ENCODE measurements at regions not wholly inside any gene's neighbourhood (a gene's known extent, or its start where the extent isn't known, plus 50 kb on each side); places are given as distances from the start of the nearest gene placed in this dataset.

DNA sequence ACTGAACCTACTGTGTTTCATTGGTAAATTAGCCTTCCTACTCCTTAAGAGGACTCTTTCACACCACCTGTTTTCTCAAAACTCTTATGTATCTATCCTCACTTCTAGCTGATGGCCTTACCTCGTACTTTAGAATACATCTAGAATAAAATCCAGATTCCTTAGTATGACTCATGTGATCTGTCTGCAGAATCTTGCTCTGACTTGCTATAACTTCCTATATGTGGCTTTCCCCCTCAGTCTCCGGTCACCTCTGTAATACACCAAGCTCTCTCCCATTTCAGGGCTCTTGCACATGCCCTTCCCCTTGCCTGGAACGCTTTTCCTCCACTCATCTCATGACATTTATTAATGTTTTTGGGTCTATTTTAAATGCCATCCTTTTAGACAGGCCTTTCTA lies 95.6 kb upstream of the LHCGR start:
- no TSS peak for BruUV-seq (replicated peaks)
- H3K27ac Mint-ChIP-seq (ENCODE audit: unreplicated experiment), result no peak overlapping the region
- H3K4me3 Mint-ChIP-seq (ENCODE audit: low read depth, unreplicated experiment), result no peak overlapping the region
- intact Hi-C loops (cut with micrococcal nuclease; ENCODE audit: unreplicated experiment), result no loop called here
- no peaks in the 10 kb centered on the region for H3K36me3 Mint-ChIP-seq (ENCODE audit: insufficient read depth, unreplicated experiment)
- no peaks in the 10 kb centered on the region for H3K4me1 Mint-ChIP-seq (ENCODE audit: low read depth, unreplicated experiment)
- TF ChIP-seq, protein P1, sequence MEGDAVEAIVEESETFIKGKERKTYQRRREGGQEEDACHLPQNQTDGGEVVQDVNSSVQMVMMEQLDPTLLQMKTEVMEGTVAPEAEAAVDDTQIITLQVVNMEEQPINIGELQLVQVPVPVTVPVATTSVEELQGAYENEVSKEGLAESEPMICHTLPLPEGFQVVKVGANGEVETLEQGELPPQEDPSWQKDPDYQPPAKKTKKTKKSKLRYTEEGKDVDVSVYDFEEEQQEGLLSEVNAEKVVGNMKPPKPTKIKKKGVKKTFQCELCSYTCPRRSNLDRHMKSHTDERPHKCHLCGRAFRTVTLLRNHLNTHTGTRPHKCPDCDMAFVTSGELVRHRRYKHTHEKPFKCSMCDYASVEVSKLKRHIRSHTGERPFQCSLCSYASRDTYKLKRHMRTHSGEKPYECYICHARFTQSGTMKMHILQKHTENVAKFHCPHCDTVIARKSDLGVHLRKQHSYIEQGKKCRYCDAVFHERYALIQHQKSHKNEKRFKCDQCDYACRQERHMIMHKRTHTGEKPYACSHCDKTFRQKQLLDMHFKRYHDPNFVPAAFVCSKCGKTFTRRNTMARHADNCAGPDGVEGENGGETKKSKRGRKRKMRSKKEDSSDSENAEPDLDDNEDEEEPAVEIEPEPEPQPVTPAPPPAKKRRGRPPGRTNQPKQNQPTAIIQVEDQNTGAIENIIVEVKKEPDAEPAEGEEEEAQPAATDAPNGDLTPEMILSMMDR (IDR thresholded peaks at IDR 0.05; ENCODE audit: unreplicated experiment), result no peak
- no peak for DNase-seq
- H3K27me3 Mint-ChIP-seq (ENCODE audit: unreplicated experiment), result peaks cover 12% of the 10 kb centered on the region
- no peaks in the 10 kb centered on the region for H3K9me3 Mint-ChIP-seq (ENCODE audit: low read depth, unreplicated experiment)
- CTCF ChIA-PET, result no interaction called here

- TF ChIP-seq, protein P1 (IDR thresholded peaks at IDR 0.05; ENCODE audit: unreplicated experiment), result no peak
- no peaks in the 10 kb centered on the region for H3K36me3 Mint-ChIP-seq (ENCODE audit: insufficient read depth, unreplicated experiment)
- H3K4me1 Mint-ChIP-seq (ENCODE audit: low read depth, unreplicated experiment), result no peaks in the 10 kb centered on the region
- H3K9me3 Mint-ChIP-seq (ENCODE audit: low read depth, unreplicated experiment), result peaks cover 2% of the 10 kb centered on the region
- no TSS peak for BruUV-seq (replicated peaks)
- no peak overlapping the region for H3K27ac Mint-ChIP-seq (ENCODE audit: unreplicated experiment)
- peaks cover under 1% of the 10 kb centered on the region for H3K27me3 Mint-ChIP-seq (ENCODE audit: unreplicated experiment)
- no peak for DNase-seq
- CTCF ChIA-PET, result interaction anchor here (0.6 kb wide), 1 partner anchor 55 kb away, joined by 4 read pairs; no protein-coding TSS in a partner anchor
- no peak overlapping the region for H3K4me3 Mint-ChIP-seq (ENCODE audit: low read depth, unreplicated experiment)
- intact Hi-C loops (cut with micrococcal nuclease; ENCODE audit: unreplicated experiment), result no loop called here
Measured at GRCh38 chr2:48849770-48850169, 94.2 kb upstream of the LHCGR start.

DNA sequence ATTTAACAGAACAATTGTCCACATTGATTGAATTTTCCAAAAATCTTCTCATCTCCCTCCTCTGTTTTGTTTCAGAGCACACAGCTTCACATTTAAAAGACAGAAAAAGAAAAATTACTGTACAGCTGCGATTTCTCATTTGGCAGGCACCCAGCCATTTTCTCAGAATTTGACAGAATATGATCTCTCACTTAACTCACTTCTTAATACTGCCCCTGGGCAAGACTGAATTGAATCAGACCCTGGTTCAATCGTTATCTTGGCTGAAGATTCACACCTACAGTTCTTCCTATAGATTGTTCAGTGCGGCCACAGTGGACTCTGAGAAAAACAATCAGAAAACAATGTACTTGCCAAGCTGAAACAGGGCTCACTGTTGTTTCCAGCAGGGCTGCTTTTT lies 90.2 kb upstream of the LHCGR start:
- DNase-seq, result no peak
- CTCF ChIA-PET, result no interaction called here
- intact Hi-C loops (cut with micrococcal nuclease; ENCODE audit: unreplicated experiment), result no loop called here
- no peaks in the 10 kb centered on the region for H3K36me3 Mint-ChIP-seq (ENCODE audit: insufficient read depth, unreplicated experiment)
- TF ChIP-seq, protein P1 (IDR thresholded peaks at IDR 0.05; ENCODE audit: unreplicated experiment), result no peak
- no peaks in the 10 kb centered on the region for H3K4me1 Mint-ChIP-seq (ENCODE audit: low read depth, unreplicated experiment)
- no peaks in the 10 kb centered on the region for H3K27me3 Mint-ChIP-seq (ENCODE audit: unreplicated experiment)
- H3K4me3 Mint-ChIP-seq (ENCODE audit: low read depth, unreplicated experiment), result no peak overlapping the region
- BruUV-seq (replicated peaks), result no TSS peak
- no peak overlapping the region for H3K27ac Mint-ChIP-seq (ENCODE audit: unreplicated experiment)
- peaks cover 2% of the 10 kb centered on the region for H3K9me3 Mint-ChIP-seq (ENCODE audit: low read depth, unreplicated experiment)

DNA sequence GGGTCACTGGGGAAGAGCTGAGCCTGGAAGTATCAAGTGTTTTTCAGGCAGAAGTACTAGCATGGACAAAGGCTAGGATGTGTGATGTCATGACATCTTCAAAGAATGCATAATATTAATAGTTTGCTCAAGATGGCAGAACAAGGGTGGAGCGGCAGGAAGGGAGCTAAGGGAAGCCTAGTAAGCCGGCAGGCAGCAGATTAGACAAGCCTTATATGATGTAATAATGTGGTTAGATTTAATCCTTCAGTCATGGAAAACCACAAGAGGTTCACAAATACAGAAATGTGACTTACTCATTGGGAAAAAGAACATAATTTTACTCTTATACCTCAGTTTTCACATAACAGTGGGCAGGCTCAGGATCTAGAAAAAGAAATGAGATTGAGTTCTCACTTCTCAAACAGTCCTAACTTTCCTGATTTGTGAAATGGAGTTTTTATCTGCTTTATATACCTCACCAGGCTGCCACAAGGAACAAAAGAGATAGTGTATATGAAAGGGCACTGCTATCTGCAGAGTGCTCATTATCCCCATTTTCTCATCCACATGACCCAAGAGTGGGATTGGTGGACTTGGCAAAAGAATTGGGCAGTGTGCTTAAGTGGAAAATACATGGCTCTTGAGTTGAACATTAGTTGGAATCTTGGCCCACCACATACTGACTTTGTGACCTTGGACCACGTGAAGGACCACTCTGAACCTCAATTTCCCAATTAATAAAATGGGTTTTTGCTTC lies 89.1 kb upstream of the LHCGR start:
- H3K36me3 Mint-ChIP-seq (ENCODE audit: insufficient read depth, unreplicated experiment), result no peaks in the 10 kb centered on the region
- TF ChIP-seq, protein P1 (IDR thresholded peaks at IDR 0.05; ENCODE audit: unreplicated experiment), result no peak
- intact Hi-C loops (cut with micrococcal nuclease; ENCODE audit: unreplicated experiment), result no loop called here
- H3K9me3 Mint-ChIP-seq (ENCODE audit: low read depth, unreplicated experiment), result peaks cover 3% of the 10 kb centered on the region
- H3K27me3 Mint-ChIP-seq (ENCODE audit: unreplicated experiment), result no peaks in the 10 kb centered on the region
- H3K4me1 Mint-ChIP-seq (ENCODE audit: low read depth, unreplicated experiment), result no peaks in the 10 kb centered on the region
- CTCF ChIA-PET, result interaction anchor here (0.5 kb wide), 1 partner anchor 1205 kb away, joined by 3 read pairs; no protein-coding TSS in a partner anchor
- BruUV-seq (replicated peaks), result no TSS peak
- DNase-seq, result no peak
- no peak overlapping the region for H3K4me3 Mint-ChIP-seq (ENCODE audit: low read depth, unreplicated experiment)
- H3K27ac Mint-ChIP-seq (ENCODE audit: unreplicated experiment), result no peak overlapping the region
